ENCODE measurements at regions not wholly inside any gene's neighbourhood (a gene's known extent, or its start where the extent isn't known, plus 50 kb on each side); places are given as distances from the start of the nearest gene placed in this dataset.

DNA sequence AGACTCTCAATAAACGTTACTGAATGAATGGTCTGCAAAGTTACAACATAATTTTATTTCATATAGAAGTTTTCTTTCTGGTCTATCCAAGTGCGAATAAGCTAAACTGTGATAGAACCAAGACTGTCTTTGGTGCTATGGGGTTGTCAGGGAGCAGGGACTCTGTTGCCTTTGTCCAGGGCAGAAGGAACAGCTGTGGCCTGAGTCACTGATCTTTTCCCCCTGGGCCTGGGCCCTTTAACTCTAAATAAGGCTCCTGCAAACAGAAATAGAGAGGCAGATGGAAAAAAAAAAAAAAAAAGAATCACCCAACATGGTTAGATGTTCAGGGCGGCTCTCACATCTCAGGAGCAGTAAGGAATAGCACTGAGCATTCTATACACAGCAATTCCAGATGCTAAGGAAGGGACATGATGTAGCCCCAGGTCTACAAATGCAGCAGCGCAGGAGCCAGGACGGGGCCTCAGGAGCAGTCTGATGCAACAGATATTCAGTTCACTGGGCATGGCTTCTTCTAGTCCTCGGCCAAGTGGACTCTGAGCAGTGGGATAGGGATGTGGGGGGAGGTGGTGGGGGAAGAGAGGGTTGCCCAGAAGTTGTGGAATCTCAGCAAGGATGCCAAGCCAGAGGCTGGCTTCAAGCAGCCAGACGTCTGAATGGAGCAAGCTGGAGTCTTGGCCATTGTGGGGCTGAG, 247.1 kb upstream of the SIX2 start:
- TF ChIP-seq, protein P1, sequence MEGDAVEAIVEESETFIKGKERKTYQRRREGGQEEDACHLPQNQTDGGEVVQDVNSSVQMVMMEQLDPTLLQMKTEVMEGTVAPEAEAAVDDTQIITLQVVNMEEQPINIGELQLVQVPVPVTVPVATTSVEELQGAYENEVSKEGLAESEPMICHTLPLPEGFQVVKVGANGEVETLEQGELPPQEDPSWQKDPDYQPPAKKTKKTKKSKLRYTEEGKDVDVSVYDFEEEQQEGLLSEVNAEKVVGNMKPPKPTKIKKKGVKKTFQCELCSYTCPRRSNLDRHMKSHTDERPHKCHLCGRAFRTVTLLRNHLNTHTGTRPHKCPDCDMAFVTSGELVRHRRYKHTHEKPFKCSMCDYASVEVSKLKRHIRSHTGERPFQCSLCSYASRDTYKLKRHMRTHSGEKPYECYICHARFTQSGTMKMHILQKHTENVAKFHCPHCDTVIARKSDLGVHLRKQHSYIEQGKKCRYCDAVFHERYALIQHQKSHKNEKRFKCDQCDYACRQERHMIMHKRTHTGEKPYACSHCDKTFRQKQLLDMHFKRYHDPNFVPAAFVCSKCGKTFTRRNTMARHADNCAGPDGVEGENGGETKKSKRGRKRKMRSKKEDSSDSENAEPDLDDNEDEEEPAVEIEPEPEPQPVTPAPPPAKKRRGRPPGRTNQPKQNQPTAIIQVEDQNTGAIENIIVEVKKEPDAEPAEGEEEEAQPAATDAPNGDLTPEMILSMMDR (IDR thresholded peaks at IDR 0.05; ENCODE audit: insufficient read depth, low read length): no peak
- TF ChIP-seq POLR2AphosphoS5 (IDR thresholded peaks at IDR 0.05; ENCODE audit: low read depth) (no peak), SPI1 (IDR thresholded peaks at IDR 0.05; ENCODE audit: borderline replicate concordance, low read depth) (no peak), GABPA (IDR thresholded peaks at IDR 0.05; ENCODE audit: low read depth) (no peak)
- TF ChIP-seq, protein P2, sequence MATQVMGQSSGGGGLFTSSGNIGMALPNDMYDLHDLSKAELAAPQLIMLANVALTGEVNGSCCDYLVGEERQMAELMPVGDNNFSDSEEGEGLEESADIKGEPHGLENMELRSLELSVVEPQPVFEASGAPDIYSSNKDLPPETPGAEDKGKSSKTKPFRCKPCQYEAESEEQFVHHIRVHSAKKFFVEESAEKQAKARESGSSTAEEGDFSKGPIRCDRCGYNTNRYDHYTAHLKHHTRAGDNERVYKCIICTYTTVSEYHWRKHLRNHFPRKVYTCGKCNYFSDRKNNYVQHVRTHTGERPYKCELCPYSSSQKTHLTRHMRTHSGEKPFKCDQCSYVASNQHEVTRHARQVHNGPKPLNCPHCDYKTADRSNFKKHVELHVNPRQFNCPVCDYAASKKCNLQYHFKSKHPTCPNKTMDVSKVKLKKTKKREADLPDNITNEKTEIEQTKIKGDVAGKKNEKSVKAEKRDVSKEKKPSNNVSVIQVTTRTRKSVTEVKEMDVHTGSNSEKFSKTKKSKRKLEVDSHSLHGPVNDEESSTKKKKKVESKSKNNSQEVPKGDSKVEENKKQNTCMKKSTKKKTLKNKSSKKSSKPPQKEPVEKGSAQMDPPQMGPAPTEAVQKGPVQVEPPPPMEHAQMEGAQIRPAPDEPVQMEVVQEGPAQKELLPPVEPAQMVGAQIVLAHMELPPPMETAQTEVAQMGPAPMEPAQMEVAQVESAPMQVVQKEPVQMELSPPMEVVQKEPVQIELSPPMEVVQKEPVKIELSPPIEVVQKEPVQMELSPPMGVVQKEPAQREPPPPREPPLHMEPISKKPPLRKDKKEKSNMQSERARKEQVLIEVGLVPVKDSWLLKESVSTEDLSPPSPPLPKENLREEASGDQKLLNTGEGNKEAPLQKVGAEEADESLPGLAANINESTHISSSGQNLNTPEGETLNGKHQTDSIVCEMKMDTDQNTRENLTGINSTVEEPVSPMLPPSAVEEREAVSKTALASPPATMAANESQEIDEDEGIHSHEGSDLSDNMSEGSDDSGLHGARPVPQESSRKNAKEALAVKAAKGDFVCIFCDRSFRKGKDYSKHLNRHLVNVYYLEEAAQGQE (IDR thresholded peaks at IDR 0.05; ENCODE audit: insufficient replicate concordance, low read depth): no peak
